Chondrocyte (in vitro differentiated cells): ENCODE measurements at regions not wholly inside any gene's neighbourhood (a gene's known extent, or its start where the extent isn't known, plus 50 kb on each side); places are given as distances from the start of the nearest gene placed in this dataset.

ENCODE experiments used
- DNase-seq: peaks from one replicate; pipeline ENCODE4 v3.0.0; 2021; ENCODE audit warnings: mixed read lengths, low spot score
- H3K27ac Mint-ChIP-seq: one replicate; pipeline ENCODE4 v1.8.0; 2021; ENCODE audit warnings: mild to moderate bottlenecking, moderate library complexity, mixed read lengths; ENCODE audit not compliant: unreplicated experiment
- H3K27me3 Mint-ChIP-seq: 2 replicates; pipeline ENCODE4 v1.8.0; 2021; ENCODE audit warnings: low read depth, mixed read lengths
- H3K36me3 Mint-ChIP-seq: 2 replicates; pipeline ENCODE4 v1.8.0; 2021; ENCODE audit warnings: low read depth, mixed read lengths
- H3K4me1 Mint-ChIP-seq: 2 replicates; pipeline ENCODE4 v1.8.0; 2021; ENCODE audit warnings: low read depth, mild to moderate bottlenecking, mixed read lengths
- H3K4me3 Mint-ChIP-seq: one replicate; pipeline ENCODE4 v1.8.0; 2021; ENCODE audit warnings: mild to moderate bottlenecking, moderate library complexity, mixed read lengths; ENCODE audit not compliant: unreplicated experiment
- H3K9me3 Mint-ChIP-seq: 2 replicates; pipeline ENCODE4 v1.8.0; 2021; ENCODE audit warnings: low read depth, mixed read lengths
- CTCF ChIP-seq: fragments of 200-600 bp; sonication (generic); IDR thresholded peaks from 2 replicates; pipeline ENCODE4 v1.5.0; 2021; ENCODE audit warnings: antibody characterized with exemption, mild to moderate bottlenecking, moderate library complexity

DNA sequence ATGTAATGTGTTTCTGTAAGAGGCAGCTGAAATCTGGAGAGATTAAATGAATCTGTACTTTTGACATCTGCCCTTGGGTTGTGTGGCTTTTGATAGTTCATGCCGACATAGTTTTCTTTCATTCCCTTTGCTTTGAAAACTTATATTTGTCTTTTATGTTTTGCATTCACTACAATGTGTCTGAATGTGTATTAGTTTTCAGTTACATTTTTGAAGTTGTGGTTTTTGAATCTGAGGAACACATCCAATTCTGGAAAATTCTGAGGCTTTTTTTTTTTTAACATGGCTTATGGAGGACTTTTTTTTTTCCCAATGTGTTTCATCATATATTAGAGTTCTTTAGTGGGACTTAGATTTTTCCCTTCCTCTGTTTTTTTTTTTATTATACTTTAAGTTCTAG is 683.7 kb upstream of the SOX9 start:
- H3K9me3 Mint-ChIP-seq: no peaks in the 10 kb centered on the region
- H3K4me3 Mint-ChIP-seq: no peak overlapping the region
- TF ChIP-seq CTCF: no peak
- H3K4me1 Mint-ChIP-seq: peaks cover 53% of the 10 kb centered on the region
- peak overlapping the region; percentile 73 for H3K27ac Mint-ChIP-seq
- H3K36me3 Mint-ChIP-seq: no peaks in the 10 kb centered on the region
- no peak for DNase-seq
- H3K27me3 Mint-ChIP-seq: no peaks in the 10 kb centered on the region

DNA sequence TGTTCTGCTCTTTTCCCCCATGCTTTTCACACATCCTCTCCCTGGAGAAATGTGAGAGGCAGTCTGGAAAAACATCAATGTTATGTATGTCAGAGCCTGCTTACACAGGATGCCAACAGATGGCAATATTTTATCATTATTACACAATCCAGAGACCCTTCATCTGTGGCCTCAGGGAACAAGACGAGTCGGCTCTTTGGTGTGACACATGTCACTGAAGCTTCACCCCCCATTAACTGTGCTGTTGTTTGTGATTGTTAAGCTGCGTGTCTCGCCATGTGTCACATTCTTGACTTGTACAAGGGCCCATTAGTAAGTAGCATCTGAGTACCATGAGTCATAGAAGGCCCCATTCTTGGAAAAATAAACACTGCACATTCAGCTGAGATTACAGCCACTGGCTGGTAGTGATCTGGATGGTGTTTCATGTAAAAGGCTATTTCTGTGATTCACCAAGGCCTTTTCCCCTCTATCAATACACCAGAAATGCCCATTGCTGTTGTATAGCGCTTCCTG is 682.1 kb upstream of the SOX9 start:
- Mint-ChIP-seq H3K36me3 (no peaks in the 10 kb centered on the region), H3K4me1 (peaks cover 47% of the 10 kb centered on the region), H3K27ac (peak overlapping the region; percentile 86), H3K4me3 (peak overlapping the region; percentile 10), H3K27me3 (no peaks in the 10 kb centered on the region), H3K9me3 (no peaks in the 10 kb centered on the region)
- TF ChIP-seq CTCF: peak; percentile 67
- no peak for DNase-seq

DNA sequence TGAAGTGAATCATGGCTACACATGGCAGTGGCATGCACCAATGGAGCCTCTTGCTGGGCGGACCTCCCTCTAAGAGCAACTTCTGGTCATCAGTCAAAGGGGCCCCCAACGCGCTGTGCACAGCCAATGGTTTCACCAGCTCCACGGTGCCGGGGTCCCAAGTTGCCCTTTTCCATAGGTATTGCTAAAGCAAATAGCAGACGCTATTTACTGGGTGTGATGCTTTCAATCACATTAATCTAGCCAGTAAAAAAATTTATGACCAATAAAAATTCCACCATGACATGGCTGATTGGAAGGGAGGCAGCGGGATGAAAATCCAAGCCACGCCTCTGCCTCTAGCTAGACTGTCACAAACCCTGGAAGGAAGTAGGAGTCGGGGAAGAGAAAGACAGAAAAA is 680.3 kb upstream of the SOX9 start:
- Mint-ChIP-seq H3K27ac (peak overlapping the region; percentile 33), H3K9me3 (no peaks in the 10 kb centered on the region), H3K27me3 (no peaks in the 10 kb centered on the region), H3K4me3 (no peak overlapping the region), H3K36me3 (no peaks in the 10 kb centered on the region), H3K4me1 (peaks cover 61% of the 10 kb centered on the region)
- DNase-seq: no peak
- TF ChIP-seq CTCF: no peak

DNA sequence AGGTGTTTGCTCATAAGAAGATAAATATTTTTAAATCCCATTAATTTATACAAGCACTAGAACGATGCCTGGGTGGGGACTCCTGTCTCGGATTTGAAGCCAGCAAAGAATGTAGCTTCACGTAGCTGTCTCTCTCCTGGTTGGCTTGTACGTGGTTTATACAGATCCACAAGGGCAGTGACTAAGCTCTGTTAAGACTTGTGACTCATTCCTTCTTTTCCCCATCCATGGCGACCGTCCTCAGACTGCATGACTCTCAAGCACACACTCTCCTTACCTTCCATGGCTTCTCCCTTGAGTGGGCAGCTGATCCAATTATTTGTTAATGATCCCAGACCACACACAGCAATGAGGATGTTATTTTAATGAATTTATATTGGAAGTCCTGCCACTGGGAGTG is 679.7 kb upstream of the SOX9 start:
- Mint-ChIP-seq H3K4me1 (peaks cover 61% of the 10 kb centered on the region), H3K36me3 (no peaks in the 10 kb centered on the region)
- no peak for TF ChIP-seq CTCF

DNA sequence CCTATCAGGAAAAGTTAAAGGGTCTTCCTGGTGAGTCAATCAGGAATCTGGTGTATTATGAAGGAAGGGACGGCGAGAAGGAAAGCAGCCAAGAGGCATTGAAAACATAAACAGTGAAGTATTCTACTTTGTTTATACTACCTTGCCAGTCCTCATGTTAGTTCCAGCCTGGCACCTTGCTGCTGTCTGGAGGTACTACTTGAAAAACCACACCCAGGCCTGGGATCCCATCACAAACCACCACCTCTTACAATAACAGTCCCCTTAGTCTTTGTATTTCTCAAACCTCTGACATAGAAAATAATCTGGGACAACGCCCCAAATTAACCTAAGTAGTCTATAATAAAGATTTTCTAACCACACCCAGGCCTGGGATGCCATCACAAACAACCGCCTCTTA is 676.7 kb upstream of the SOX9 start:
- Mint-ChIP-seq H3K27me3 (no peaks in the 10 kb centered on the region), H3K27ac (no peak overlapping the region), H3K36me3 (no peaks in the 10 kb centered on the region), H3K4me1 (peaks cover 46% of the 10 kb centered on the region), H3K9me3 (no peaks in the 10 kb centered on the region), H3K4me3 (no peak overlapping the region)
- no peak for TF ChIP-seq CTCF
- DNase-seq: no peak

More for the DNA sequence above, 679.7 kb upstream of the SOX9 start:
- no peak for DNase-seq
- no peaks in the 10 kb centered on the region for H3K27me3 Mint-ChIP-seq
- H3K27ac Mint-ChIP-seq: peak overlapping the region; percentile 55
- H3K9me3 Mint-ChIP-seq: no peaks in the 10 kb centered on the region
- H3K4me3 Mint-ChIP-seq: no peak overlapping the region
